A673 (cell line): ENCODE measurements at regions not wholly inside any gene's neighbourhood (a gene's known extent, or its start where the extent isn't known, plus 50 kb on each side); places are given as distances from the start of the nearest gene placed in this dataset.

Source experiments
- BruUV-seq: library from RNA; stranded (reverse); fragments of 400-500 nt; replicated peaks from 2 replicates; lab custom pipeline; 2021; lab: Mats Ljungman, UMichigan
- CTCF ChIA-PET: fragments of 300-600 bp; sonication (Branson Sonifier 250); formaldehyde crosslinking; loops from one replicate; lab custom pipeline; 2022; ENCODE audit warnings: antibody characterized with exemption; lab: Charles Lee
- POLR2A ChIA-PET: fragments of 300-600 bp; sonication (Branson Sonifier 250); formaldehyde crosslinking; loops from one replicate; lab custom pipeline; 2022; ENCODE audit warnings: antibody characterized with exemption; ENCODE audit not compliant: low non-redundant PET; lab: Charles Lee
- DNase-seq: peaks from one replicate; pipeline ENCODE4 v3.0.0-alpha.2; 2015; ENCODE audit warnings: low spot score
- H3K27ac ChIP-seq: fragments of 200-600 bp; sonication (generic); 2 replicates; pipeline ENCODE4 v1.5.1; 2016; ENCODE audit warnings: mixed run types, low read depth, mild to moderate bottlenecking, mixed read lengths, antibody characterized with exemption, low read length; ENCODE audit not compliant: poor library complexity, severe bottlenecking
- H3K27me3 ChIP-seq: fragments of 200-600 bp; sonication (generic); replicated peaks from 2 replicates; pipeline ENCODE4 v1.6.1; 2017; ENCODE audit warnings: mixed run types, low read depth, mild to moderate bottlenecking, mixed read lengths, antibody characterized with exemption, low read length; ENCODE audit not compliant: insufficient read depth, poor library complexity
- H3K36me3 ChIP-seq: fragments of 200-600 bp; sonication (generic); 2 replicates; pipeline ENCODE4 v1.6.1; 2016; ENCODE audit warnings: mixed run types, mild to moderate bottlenecking, mixed read lengths, antibody characterized with exemption, low read length; ENCODE audit not compliant: insufficient read depth, poor library complexity, severe bottlenecking
- H3K4me1 ChIP-seq: fragments of 200-600 bp; sonication (generic); 2 replicates; pipeline ENCODE4 v1.6.1; 2017; ENCODE audit warnings: mixed run types, mild to moderate bottlenecking, mixed read lengths, antibody characterized with exemption, low read length; ENCODE audit not compliant: insufficient read depth, poor library complexity, severe bottlenecking
- H3K4me3 ChIP-seq: fragments of 200-600 bp; sonication (generic); 2 replicates; pipeline ENCODE4 v1.5.1; 2016; ENCODE audit warnings: low read depth, mixed run types, mild to moderate bottlenecking, mixed read lengths, low read length; ENCODE audit not compliant: poor library complexity, severe bottlenecking
- H3K9me3 ChIP-seq: fragments of 200-600 bp; sonication (generic); 2 replicates; pipeline ENCODE4 v1.6.1; 2016; ENCODE audit warnings: mixed run types, low read depth, mild to moderate bottlenecking, mixed read lengths, antibody characterized with exemption, low read length; ENCODE audit not compliant: poor library complexity, severe bottlenecking
- CTCF ChIP-seq: fragments of 300-800, 200-600 bp; sonication (generic); conservative IDR thresholded peaks from 2 replicates; pipeline ENCODE4 v1.5.1; 2017; ENCODE audit warnings: low read depth, mild to moderate bottlenecking, antibody characterized with exemption, low read length, moderate library complexity, mixed read lengths
- EZH2 ChIP-seq: fragments of 200-600 bp; sonication (generic); IDR thresholded peaks from 2 replicates; pipeline ENCODE4 v1.6.1; 2017; ENCODE audit warnings: borderline replicate concordance, low read depth, mild to moderate bottlenecking, mixed read lengths, antibody characterized with exemption, low read length; ENCODE audit not compliant: poor library complexity, severe bottlenecking
- intact Hi-C: fragments of 100-400 bp; cut with micrococcal nuclease; formaldehyde crosslinking; loops from one replicate; pipeline ENCODE4 v1.10.0; 2022; ENCODE audit not compliant: unreplicated experiment

DNA sequence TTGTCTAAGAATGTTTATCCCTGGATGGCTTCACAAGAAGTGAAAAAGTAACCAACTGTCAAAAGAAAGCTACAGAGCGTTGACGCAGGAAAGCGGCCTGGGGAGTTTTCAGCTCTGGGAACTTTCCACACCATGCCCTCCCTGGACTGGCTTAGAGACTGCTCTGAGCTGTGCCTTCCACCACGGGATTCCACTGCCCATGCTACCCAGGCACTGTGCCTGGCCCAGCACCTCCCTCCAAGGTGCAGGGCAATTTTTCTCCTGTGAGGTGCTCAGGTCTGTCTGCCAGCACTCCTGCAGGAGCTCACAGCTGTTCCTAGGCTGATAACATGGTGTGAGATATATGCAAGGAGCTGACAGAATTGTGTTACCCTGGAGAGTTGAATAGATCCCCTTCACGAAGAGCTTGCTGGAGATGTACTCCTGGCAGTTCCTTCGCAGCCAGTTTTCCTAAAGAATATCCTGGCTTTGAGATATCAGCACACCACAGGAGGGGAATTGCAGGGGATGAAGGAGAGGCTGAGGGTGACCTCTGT, 258.3 kb upstream of the B3GAT1 start:
- H3K36me3 ChIP-seq = no peaks in the 10 kb centered on the region
- DNase-seq = no peak
- H3K4me3 ChIP-seq = no peak overlapping the region
- H3K9me3 ChIP-seq = no peaks in the 10 kb centered on the region
- no peak overlapping the region for H3K27ac ChIP-seq
- H3K27me3 ChIP-seq = peaks cover 7% of the 10 kb centered on the region
- no peak for TF ChIP-seq CTCF
- no peak for TF ChIP-seq EZH2
- ChIA-PET CTCF (no interaction called here), POLR2A (no interaction called here)
- intact Hi-C loops = no loop called here
- H3K4me1 ChIP-seq = no peaks in the 10 kb centered on the region
- no TSS peak for BruUV-seq

DNA sequence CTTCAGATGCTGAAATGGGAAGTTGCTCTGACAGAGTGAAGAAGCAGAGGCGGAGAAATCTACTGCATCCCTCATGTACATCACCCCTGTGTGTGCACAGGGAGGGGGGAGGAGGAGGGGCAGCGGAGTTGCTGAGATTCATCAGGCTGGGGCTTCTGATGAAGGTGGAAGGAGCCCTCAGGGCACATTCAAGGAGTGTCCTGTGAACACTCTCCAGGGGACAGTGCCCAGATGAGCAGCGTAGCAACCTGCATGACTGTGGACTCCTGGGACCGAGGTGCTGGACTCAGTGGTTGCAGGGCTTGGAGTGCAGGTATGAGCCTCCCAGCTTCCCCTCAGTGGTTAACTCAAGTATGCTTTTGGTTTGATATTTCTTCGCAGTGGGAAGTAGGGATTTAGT, 257.8 kb upstream of the B3GAT1 start:
- CTCF ChIA-PET = no interaction called here

GRCh38 chr11:134668796-134669195, 256.8 kb upstream of the B3GAT1 start:
- ChIA-PET CTCF (no interaction called here), POLR2A (no interaction called here)
- DNase-seq = no peak
- no peak overlapping the region for H3K27ac ChIP-seq
- H3K9me3 ChIP-seq = no peaks in the 10 kb centered on the region
- intact Hi-C loops = no loop called here
- no peaks in the 10 kb centered on the region for H3K36me3 ChIP-seq
- no peak overlapping the region for H3K4me3 ChIP-seq
- H3K27me3 ChIP-seq = peaks cover 7% of the 10 kb centered on the region
- TF ChIP-seq EZH2 (no peak), CTCF (no peak)
- no peaks in the 10 kb centered on the region for H3K4me1 ChIP-seq
- no TSS peak for BruUV-seq

More for the DNA sequence above, 257.8 kb upstream of the B3GAT1 start:
- H3K27ac ChIP-seq = no peak overlapping the region
- intact Hi-C loops = no loop called here
- BruUV-seq = no TSS peak
- H3K4me3 ChIP-seq = no peak overlapping the region
- POLR2A ChIA-PET = no interaction called here
- no peaks in the 10 kb centered on the region for H3K4me1 ChIP-seq
- H3K27me3 ChIP-seq = peaks cover 7% of the 10 kb centered on the region
- DNase-seq = no peak
- H3K9me3 ChIP-seq = no peaks in the 10 kb centered on the region
- H3K36me3 ChIP-seq = no peaks in the 10 kb centered on the region
- TF ChIP-seq CTCF = no peak
- TF ChIP-seq EZH2 = no peak
